GM23338 (cell line): ENCODE measurements at regions not wholly inside any gene's neighbourhood (a gene's known extent, or its start where the extent isn't known, plus 50 kb on each side); places are given as distances from the start of the nearest gene placed in this dataset.

ENCODE experiments used
- ATAC-seq: fragments of 200-7000 bp; cut with Tn5 transposase; 3 replicates; pipeline ENCODE4 v1.9.1; 2020
- DNase-seq: peaks from one replicate; pipeline ENCODE4 v3.0.0-alpha.2; 2015; ENCODE audit warnings: low spot score
- H2AFZ ChIP-seq: fragments of 200-600 bp; sonication (generic); 2 replicates; pipeline ENCODE4 v1.8.0; 2016; ENCODE audit warnings: antibody characterized with exemption, mild to moderate bottlenecking, moderate library complexity
- H3F3A ChIP-seq: fragments of 200-600 bp; sonication (generic); replicated peaks from 2 replicates; pipeline ENCODE4 v1.8.0; 2017; ENCODE audit warnings: antibody characterized with exemption, mixed run types, low read depth
- H3K27ac ChIP-seq: fragments of 200-600 bp; sonication (generic); 2 replicates; pipeline ENCODE4 v1.6.1; 2016; ENCODE audit warnings: low read depth
- H3K27me3 ChIP-seq: fragments of 200-600 bp; sonication (generic); 2 replicates; pipeline ENCODE4 v1.8.0; 2016; ENCODE audit warnings: mild to moderate bottlenecking, mixed run types, moderate library complexity; ENCODE audit not compliant: insufficient read depth
- H3K36me3 ChIP-seq: fragments of 200-600 bp; sonication (generic); 2 replicates; pipeline ENCODE4 v1.8.0; 2016; ENCODE audit warnings: mild to moderate bottlenecking; ENCODE audit not compliant: insufficient read depth
- H3K4me1 ChIP-seq: fragments of 200-600 bp; sonication (generic); 2 replicates; pipeline ENCODE4 v1.8.0; 2016; ENCODE audit warnings: mild to moderate bottlenecking, moderate library complexity; ENCODE audit not compliant: insufficient read depth
- H3K4me2 ChIP-seq: fragments of 200-600 bp; sonication (generic); 2 replicates; pipeline ENCODE4 v1.7.1; 2017; ENCODE audit warnings: mixed run types
- H3K4me3 ChIP-seq: fragments of 200-600 bp; sonication (generic); 2 replicates; pipeline ENCODE4 v1.6.1; 2016; ENCODE audit warnings: mixed run types
- H3K79me2 ChIP-seq: fragments of 200-600 bp; sonication (generic); replicated peaks from 2 replicates; pipeline ENCODE4 v1.8.0; 2017; ENCODE audit warnings: mild to moderate bottlenecking; ENCODE audit not compliant: insufficient read depth
- H3K9me2 ChIP-seq: fragments of 200-600 bp; sonication (generic); 2 replicates; pipeline ENCODE4 v1.8.0; 2017; ENCODE audit not compliant: insufficient read depth
- H4K20me1 ChIP-seq: fragments of 200-600 bp; sonication (generic); replicated peaks from 2 replicates; pipeline ENCODE4 v1.8.0; 2017; ENCODE audit warnings: mild to moderate bottlenecking; ENCODE audit not compliant: insufficient read depth
- H3K27ac Mint-ChIP-seq: 2 replicates; pipeline ENCODE4 v1.8.0; 2020; ENCODE audit warnings: inconsistent platforms, mild to moderate bottlenecking, moderate library complexity, mixed read lengths
- H3K27me3 Mint-ChIP-seq: 3 replicates; pipeline ENCODE4 v1.8.0; 2022; ENCODE audit warnings: low read depth, mild to moderate bottlenecking, moderate library complexity, mixed read lengths, inconsistent platforms; ENCODE audit not compliant: insufficient read depth, poor library complexity
- H3K36me3 Mint-ChIP-seq: 3 replicates; pipeline ENCODE4 v1.8.0; 2021; ENCODE audit warnings: low read depth, mild to moderate bottlenecking, inconsistent platforms, moderate library complexity, mixed read lengths
- H3K4me1 Mint-ChIP-seq: 3 replicates; pipeline ENCODE4 v1.8.0; 2020; ENCODE audit warnings: mild to moderate bottlenecking, inconsistent platforms, mixed read lengths
- H3K4me3 Mint-ChIP-seq: 3 replicates; pipeline ENCODE4 v1.8.0; 2021; ENCODE audit warnings: moderate library complexity, mild to moderate bottlenecking, inconsistent platforms, mixed read lengths
- H3K9me3 Mint-ChIP-seq: 3 replicates; pipeline ENCODE4 v1.8.0; 2020; ENCODE audit warnings: moderate library complexity, mild to moderate bottlenecking, inconsistent platforms, mixed read lengths
- JUNB ChIP-seq: IDR thresholded peaks from one replicate; pipeline ENCODE4 v1.6.1; 2016; ENCODE audit warnings: antibody characterized with exemption; ENCODE audit not compliant: unreplicated experiment
- NANOG ChIP-seq: IDR thresholded peaks from 2 replicates; pipeline ENCODE4 v1.6.1; 2016; ENCODE audit warnings: antibody characterized with exemption, borderline replicate concordance
- TF ChIP-seq, protein P1 (sequence below), 2 experiments: fragments of 200-600 bp in 1 of 2; sonication (generic) in 1 of 2; conservative IDR thresholded peaks; 2 replicates each; pipeline versions ENCODE4 v1.5.1 to v1.6.1; 2016 to 2017; ENCODE audit warnings: antibody characterized with exemption in 2 of 2, low read depth in 2 of 2, mild to moderate bottlenecking in 2 of 2, moderate library complexity in 1 of 2
- TF ChIP-seq, protein P2 (sequence below): IDR thresholded peaks from 2 replicates; pipeline ENCODE4 v1.6.1; 2016; ENCODE audit warnings: antibody characterized with exemption
- TF ChIP-seq, protein P3 (sequence below): fragments of 250-450 bp; sonication (Bioruptor Pico); IDR thresholded peaks from 2 replicates; pipeline ENCODE4 v1.5.0; 2020; ENCODE audit warnings: mild to moderate bottlenecking, moderate library complexity

DNA sequence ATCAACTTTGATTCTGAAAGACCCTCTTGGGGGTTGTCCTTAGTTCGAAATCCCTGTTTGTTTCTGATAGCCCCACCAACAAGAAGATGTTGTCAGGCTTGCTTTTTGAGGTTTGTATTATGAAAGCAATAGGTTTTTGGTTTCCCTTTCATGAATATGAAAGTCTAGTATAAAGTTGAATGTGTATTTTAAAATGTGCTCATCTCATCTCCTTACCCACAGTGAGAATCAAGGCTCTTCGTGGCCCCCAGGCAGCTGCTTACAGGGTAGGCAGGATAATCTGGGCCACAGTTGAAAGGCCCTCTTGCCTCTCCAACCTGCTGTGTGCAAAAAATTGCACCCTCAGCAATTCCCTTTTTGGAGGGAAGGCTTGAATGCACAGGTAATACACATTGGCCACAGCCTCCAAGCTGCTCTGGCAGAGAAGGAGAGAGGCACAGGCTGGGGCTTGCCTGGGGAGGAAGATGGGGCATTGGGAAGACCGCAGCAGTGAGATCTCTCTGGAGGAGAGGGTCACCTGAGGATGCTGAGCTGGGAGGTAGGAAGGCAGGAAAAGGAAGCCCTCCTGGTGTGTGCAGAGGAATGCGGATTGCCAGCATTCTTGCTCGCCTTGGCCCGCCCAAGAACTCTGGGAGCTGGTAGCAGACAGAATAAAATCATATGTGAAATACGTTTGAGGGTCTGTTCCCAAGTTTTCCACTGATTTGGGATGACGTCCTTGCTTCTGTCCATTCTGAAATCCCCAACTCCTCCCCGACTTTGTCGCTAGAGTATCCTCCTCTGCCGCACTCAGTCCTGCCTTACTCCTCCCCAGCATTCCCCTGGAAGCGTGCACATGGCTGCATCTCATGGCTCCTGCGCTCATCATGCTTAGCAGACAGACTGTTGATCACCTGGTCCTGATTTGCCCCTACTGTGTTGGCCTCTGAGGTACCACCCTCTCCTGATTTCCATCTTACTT lies 196.4 kb downstream of the RPLP1 start:
- peak; percentile 89 for ATAC-seq
- Histone ChIP-seq H3K4me2 (peak overlapping the region; percentile 66), H3K27ac (peak overlapping the region; percentile 80; the same call in 1 of the 2 replicates), H3K4me1 (peaks cover 30% of the 10 kb centered on the region), H3F3A (no peaks in the 10 kb centered on the region), H3K27me3 (no peaks in the 10 kb centered on the region), H3K36me3 (no peaks in the 10 kb centered on the region), H3K4me3 (no peak overlapping the region; the same call in 1 of the 2 replicates), H3K79me2 (no peaks in the 10 kb centered on the region), H3K9me2 (no peaks in the 10 kb centered on the region), H2AFZ (peak overlapping the region; percentile 93), H4K20me1 (no peaks in the 10 kb centered on the region)
- no peaks in the 10 kb centered on the region for H3K36me3 Mint-ChIP-seq
- TF ChIP-seq, protein P1, sequence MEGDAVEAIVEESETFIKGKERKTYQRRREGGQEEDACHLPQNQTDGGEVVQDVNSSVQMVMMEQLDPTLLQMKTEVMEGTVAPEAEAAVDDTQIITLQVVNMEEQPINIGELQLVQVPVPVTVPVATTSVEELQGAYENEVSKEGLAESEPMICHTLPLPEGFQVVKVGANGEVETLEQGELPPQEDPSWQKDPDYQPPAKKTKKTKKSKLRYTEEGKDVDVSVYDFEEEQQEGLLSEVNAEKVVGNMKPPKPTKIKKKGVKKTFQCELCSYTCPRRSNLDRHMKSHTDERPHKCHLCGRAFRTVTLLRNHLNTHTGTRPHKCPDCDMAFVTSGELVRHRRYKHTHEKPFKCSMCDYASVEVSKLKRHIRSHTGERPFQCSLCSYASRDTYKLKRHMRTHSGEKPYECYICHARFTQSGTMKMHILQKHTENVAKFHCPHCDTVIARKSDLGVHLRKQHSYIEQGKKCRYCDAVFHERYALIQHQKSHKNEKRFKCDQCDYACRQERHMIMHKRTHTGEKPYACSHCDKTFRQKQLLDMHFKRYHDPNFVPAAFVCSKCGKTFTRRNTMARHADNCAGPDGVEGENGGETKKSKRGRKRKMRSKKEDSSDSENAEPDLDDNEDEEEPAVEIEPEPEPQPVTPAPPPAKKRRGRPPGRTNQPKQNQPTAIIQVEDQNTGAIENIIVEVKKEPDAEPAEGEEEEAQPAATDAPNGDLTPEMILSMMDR (conservative IDR thresholded peaks at IDR 0.05; ENCODE audit: low read depth in 2 of 2), result no peak
- TF ChIP-seq, protein P2, sequence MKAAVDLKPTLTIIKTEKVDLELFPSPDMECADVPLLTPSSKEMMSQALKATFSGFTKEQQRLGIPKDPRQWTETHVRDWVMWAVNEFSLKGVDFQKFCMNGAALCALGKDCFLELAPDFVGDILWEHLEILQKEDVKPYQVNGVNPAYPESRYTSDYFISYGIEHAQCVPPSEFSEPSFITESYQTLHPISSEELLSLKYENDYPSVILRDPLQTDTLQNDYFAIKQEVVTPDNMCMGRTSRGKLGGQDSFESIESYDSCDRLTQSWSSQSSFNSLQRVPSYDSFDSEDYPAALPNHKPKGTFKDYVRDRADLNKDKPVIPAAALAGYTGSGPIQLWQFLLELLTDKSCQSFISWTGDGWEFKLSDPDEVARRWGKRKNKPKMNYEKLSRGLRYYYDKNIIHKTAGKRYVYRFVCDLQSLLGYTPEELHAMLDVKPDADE, result no peak
- TF ChIP-seq NANOG (no peak), JUNB (no peak)
- TF ChIP-seq, protein P3, sequence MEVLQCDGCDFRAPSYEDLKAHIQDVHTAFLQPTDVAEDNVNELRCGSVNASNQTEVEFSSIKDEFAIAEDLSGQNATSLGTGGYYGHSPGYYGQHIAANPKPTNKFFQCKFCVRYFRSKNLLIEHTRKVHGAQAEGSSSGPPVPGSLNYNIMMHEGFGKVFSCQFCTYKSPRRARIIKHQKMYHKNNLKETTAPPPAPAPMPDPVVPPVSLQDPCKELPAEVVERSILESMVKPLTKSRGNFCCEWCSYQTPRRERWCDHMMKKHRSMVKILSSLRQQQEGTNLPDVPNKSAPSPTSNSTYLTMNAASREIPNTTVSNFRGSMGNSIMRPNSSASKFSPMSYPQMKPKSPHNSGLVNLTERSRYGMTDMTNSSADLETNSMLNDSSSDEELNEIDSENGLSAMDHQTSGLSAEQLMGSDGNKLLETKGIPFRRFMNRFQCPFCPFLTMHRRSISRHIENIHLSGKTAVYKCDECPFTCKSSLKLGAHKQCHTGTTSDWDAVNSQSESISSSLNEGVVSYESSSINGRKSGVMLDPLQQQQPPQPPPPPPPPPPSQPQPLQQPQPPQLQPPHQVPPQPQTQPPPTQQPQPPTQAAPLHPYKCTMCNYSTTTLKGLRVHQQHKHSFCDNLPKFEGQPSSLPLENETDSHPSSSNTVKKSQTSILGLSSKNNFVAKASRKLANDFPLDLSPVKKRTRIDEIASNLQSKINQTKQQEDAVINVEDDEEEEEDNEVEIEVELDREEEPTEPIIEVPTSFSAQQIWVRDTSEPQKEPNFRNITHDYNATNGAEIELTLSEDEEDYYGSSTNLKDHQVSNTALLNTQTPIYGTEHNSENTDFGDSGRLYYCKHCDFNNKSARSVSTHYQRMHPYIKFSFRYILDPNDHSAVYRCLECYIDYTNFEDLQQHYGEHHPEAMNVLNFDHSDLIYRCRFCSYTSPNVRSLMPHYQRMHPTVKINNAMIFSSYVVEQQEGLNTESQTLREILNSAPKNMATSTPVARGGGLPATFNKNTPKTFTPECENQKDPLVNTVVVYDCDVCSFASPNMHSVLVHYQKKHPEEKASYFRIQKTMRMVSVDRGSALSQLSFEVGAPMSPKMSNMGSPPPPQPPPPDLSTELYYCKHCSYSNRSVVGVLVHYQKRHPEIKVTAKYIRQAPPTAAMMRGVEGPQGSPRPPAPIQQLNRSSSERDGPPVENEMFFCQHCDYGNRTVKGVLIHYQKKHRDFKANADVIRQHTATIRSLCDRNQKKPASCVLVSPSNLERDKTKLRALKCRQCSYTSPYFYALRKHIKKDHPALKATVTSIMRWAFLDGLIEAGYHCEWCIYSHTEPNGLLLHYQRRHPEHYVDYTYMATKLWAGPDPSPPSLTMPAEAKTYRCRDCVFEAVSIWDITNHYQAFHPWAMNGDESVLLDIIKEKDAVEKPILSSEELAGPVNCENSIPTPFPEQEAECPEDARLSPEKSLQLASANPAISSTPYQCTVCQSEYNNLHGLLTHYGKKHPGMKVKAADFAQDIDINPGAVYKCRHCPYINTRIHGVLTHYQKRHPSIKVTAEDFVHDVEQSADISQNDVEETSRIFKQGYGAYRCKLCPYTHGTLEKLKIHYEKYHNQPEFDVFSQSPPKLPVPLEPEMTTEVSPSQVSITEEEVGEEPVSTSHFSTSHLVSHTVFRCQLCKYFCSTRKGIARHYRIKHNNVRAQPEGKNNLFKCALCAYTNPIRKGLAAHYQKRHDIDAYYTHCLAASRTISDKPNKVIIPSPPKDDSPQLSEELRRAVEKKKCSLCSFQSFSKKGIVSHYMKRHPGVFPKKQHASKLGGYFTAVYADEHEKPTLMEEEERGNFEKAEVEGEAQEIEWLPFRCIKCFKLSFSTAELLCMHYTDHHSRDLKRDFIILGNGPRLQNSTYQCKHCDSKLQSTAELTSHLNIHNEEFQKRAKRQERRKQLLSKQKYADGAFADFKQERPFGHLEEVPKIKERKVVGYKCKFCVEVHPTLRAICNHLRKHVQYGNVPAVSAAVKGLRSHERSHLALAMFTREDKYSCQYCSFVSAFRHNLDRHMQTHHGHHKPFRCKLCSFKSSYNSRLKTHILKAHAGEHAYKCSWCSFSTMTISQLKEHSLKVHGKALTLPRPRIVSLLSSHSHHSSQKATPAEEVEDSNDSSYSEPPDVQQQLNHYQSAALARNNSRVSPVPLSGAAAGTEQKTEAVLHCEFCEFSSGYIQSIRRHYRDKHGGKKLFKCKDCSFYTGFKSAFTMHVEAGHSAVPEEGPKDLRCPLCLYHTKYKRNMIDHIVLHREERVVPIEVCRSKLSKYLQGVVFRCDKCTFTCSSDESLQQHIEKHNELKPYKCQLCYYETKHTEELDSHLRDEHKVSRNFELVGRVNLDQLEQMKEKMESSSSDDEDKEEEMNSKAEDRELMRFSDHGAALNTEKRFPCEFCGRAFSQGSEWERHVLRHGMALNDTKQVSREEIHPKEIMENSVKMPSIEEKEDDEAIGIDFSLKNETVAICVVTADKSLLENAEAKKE, result peak; percentile 82
- H3K27ac Mint-ChIP-seq, result peak overlapping the region; percentile 79; the same call in 1 of the 2 replicates
- peak overlapping the region; percentile 0; the same call in 1 of the 3 replicates for H3K4me3 Mint-ChIP-seq
- H3K4me1 Mint-ChIP-seq, result peaks cover 37% of the 10 kb centered on the region
- H3K9me3 Mint-ChIP-seq, result no peaks in the 10 kb centered on the region
- peak; percentile 87 for DNase-seq
- peaks cover 2% of the 10 kb centered on the region for H3K27me3 Mint-ChIP-seq
